ENCODE measurements at regions not wholly inside any gene's neighbourhood (a gene's known extent, or its start where the extent isn't known, plus 50 kb on each side); places are given as distances from the start of the nearest gene placed in this dataset.

- Mint-ChIP-seq H3K4me1 (ENCODE audit: low read depth) (no peaks in the 10 kb centered on the region), H3K9me3 (peaks cover 19% of the 10 kb centered on the region), H3K27ac (no peak overlapping the region), H3K27me3 (ENCODE audit: low read depth) (no peaks in the 10 kb centered on the region), H3K4me3 (no peak overlapping the region), H3K36me3 (ENCODE audit: low read depth) (peaks cover 74% of the 10 kb centered on the region)
- intact Hi-C loops (cut with micrococcal nuclease), result no loop called here
- CTCF ChIA-PET, result no interaction called here
- no peak for DNase-seq
Observed at GRCh38 chr10:49463605-49464004, 67.7 kb upstream of the DRGX start.

GRCh38 chr10:49458869-49459268 lies 63.0 kb upstream of the DRGX start:
- no peaks in the 10 kb centered on the region for H3K27me3 Mint-ChIP-seq (ENCODE audit: low read depth)
- intact Hi-C loops (cut with micrococcal nuclease), result no loop called here
- H3K9me3 Mint-ChIP-seq, result peaks cover 15% of the 10 kb centered on the region
- H3K36me3 Mint-ChIP-seq (ENCODE audit: low read depth), result peaks cover 75% of the 10 kb centered on the region
- no peaks in the 10 kb centered on the region for H3K4me1 Mint-ChIP-seq (ENCODE audit: low read depth)
- CTCF ChIA-PET, result no interaction called here
- H3K27ac Mint-ChIP-seq, result no peak overlapping the region
- H3K4me3 Mint-ChIP-seq, result no peak overlapping the region
- no peak for DNase-seq

GRCh38 chr10:49457686-49458085 lies 61.8 kb upstream of the DRGX start:
- Mint-ChIP-seq H3K36me3 (ENCODE audit: low read depth) (peaks cover 70% of the 10 kb centered on the region), H3K27me3 (ENCODE audit: low read depth) (no peaks in the 10 kb centered on the region), H3K4me1 (ENCODE audit: low read depth) (no peaks in the 10 kb centered on the region), H3K9me3 (peaks cover 19% of the 10 kb centered on the region), H3K4me3 (no peak overlapping the region), H3K27ac (no peak overlapping the region)
- DNase-seq, result no peak
- CTCF ChIA-PET, result no interaction called here
- intact Hi-C loops (cut with micrococcal nuclease), result no loop called here

GRCh38 chr10:49448924-49449323 lies 53.0 kb upstream of the DRGX start:
- no peak overlapping the region for H3K4me3 Mint-ChIP-seq
- no peaks in the 10 kb centered on the region for H3K4me1 Mint-ChIP-seq (ENCODE audit: low read depth)

GRCh38 chr10:49446031-49446430 lies 50.1 kb upstream of the DRGX start:
- Mint-ChIP-seq H3K36me3 (ENCODE audit: low read depth) (peaks cover 2% of the 10 kb centered on the region), H3K27ac (no peak overlapping the region), H3K9me3 (peaks cover 14% of the 10 kb centered on the region), H3K4me3 (no peak overlapping the region), H3K4me1 (ENCODE audit: low read depth) (peaks cover 3% of the 10 kb centered on the region), H3K27me3 (ENCODE audit: low read depth) (no peaks in the 10 kb centered on the region)
- DNase-seq, result no peak
- intact Hi-C loops (cut with micrococcal nuclease), result no loop called here
- CTCF ChIA-PET, result interaction anchor here (0.7 kb wide), 1 partner anchor 37 kb away, joined by 3 read pairs; no protein-coding TSS in a partner anchor

More at GRCh38 chr10:49448924-49449323, 53.0 kb upstream of the DRGX start:
- intact Hi-C loops (cut with micrococcal nuclease), result no loop called here
- Mint-ChIP-seq H3K36me3 (ENCODE audit: low read depth) (peaks cover 5% of the 10 kb centered on the region), H3K27me3 (ENCODE audit: low read depth) (no peaks in the 10 kb centered on the region), H3K27ac (no peak overlapping the region), H3K9me3 (peaks cover 32% of the 10 kb centered on the region)
- no peak for DNase-seq
- CTCF ChIA-PET, result no interaction called here
